ELR (cell line): ENCODE measurements at regions not wholly inside any gene's neighbourhood (a gene's known extent, or its start where the extent isn't known, plus 50 kb on each side); places are given as distances from the start of the nearest gene placed in this dataset.
A peak's percentile ranks its signal among the peaks of the same experiment; 100 is the strongest.

Source experiments
- DNase-seq: peaks from one replicate; pipeline ENCODE4 v3.0.0-alpha.2; 2015; ENCODE audit warnings: low read depth

- DNase-seq: no peak
These were observed 66.7 kb downstream of the CD164 start for GRCh38 chr6:109315341-109316110.

- DNase-seq: no peak
These were observed 68.0 kb downstream of the CD164 start for GRCh38 chr6:109314313-109314712.

- no peak for DNase-seq
These were observed 69.1 kb downstream of the CD164 start for GRCh38 chr6:109313139-109313538.

- no peak for DNase-seq
These were observed 70.8 kb downstream of the CD164 start for GRCh38 chr6:109311471-109311870.

GRCh38 chr6:109309917-109310316 is 72.3 kb downstream of the CD164 start:
- DNase-seq: no peak

- peak; percentile 63 for DNase-seq
These were observed 74.2 kb downstream of the CD164 start for GRCh38 chr6:109308018-109308492.

GRCh38 chr6:109306733-109307132 is 75.5 kb downstream of the CD164 start:
- peak; percentile 8 for DNase-seq

GRCh38 chr6:109305028-109305427 is 77.2 kb downstream of the CD164 start:
- DNase-seq: no peak

- no peak for DNase-seq
These were observed 77.8 kb downstream of the CD164 start for GRCh38 chr6:109304284-109305015.

GRCh38 chr6:109303640-109304283 is 78.5 kb downstream of the CD164 start:
- no peak for DNase-seq

- DNase-seq: no peak
These were observed 79.1 kb downstream of the CD164 start for GRCh38 chr6:109303164-109303563.

GRCh38 chr6:109302176-109302575 is 80.1 kb downstream of the CD164 start:
- no peak for DNase-seq

GRCh38 chr6:109301418-109301817 is 80.8 kb downstream of the CD164 start:
- DNase-seq: no peak

GRCh38 chr6:109300874-109301273 is 81.4 kb downstream of the CD164 start:
- no peak for DNase-seq

GRCh38 chr6:109299776-109300564 is 82.3 kb downstream of the CD164 start:
- DNase-seq: no peak

- DNase-seq: no peak
These were observed 83.0 kb downstream of the CD164 start for GRCh38 chr6:109299265-109299607.

- no peak for DNase-seq
These were observed 83.5 kb downstream of the CD164 start for GRCh38 chr6:109298605-109299264.

GRCh38 chr6:109297406-109298110 is 84.7 kb downstream of the CD164 start:
- DNase-seq: no peak

- no peak for DNase-seq
These were observed 85.3 kb downstream of the CD164 start for GRCh38 chr6:109296971-109297372.

GRCh38 chr6:109296452-109296851 is 85.8 kb downstream of the CD164 start:
- DNase-seq: peak; percentile 4

- DNase-seq: no peak
These were observed 86.5 kb downstream of the CD164 start for GRCh38 chr6:109295774-109296156.
